ENCODE measurements at regions not wholly inside any gene's neighbourhood (a gene's known extent, or its start where the extent isn't known, plus 50 kb on each side); places are given as distances from the start of the nearest gene placed in this dataset.
A peak's percentile ranks its signal among the peaks of the same experiment; 100 is the strongest.

- Mint-ChIP-seq H3K9me3 (ENCODE audit: low read depth) (no peaks in the 10 kb centered on the region), H3K36me3 (ENCODE audit: low read depth) (peaks cover 2% of the 10 kb centered on the region), H3K4me3 (ENCODE audit: unreplicated experiment) (no peak overlapping the region), H3K27ac (ENCODE audit: unreplicated experiment) (peak overlapping the region; percentile 53), H3K27me3 (ENCODE audit: low read depth) (no peaks in the 10 kb centered on the region), H3K4me1 (ENCODE audit: low read depth) (peaks cover 30% of the 10 kb centered on the region)
- DNase-seq (ENCODE audit: low spot score): no peak
- no peak for TF ChIP-seq CTCF (IDR thresholded peaks at IDR 0.05)
These were observed 52.0 kb upstream of the MTHFD1L start for GRCh38 chr6:150813319-150813992.

DNA sequence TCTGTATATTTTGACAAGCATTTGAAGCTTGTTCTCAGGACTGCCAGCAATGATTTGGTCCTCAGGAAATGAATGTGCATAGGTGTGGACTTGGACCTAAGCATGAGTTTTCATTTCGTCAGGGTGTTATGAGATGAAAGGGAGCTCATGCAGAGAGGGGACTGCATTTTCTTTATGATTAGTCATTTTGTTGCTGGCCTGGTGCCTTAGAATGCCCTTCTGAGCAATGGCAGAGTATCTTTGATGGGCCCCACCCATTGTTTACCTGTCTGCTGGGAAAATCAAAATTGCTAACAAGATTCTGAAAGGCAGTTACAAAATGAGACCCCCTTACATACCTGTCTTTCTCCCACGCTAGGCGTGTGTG, 51.5 kb upstream of the MTHFD1L start:
- peaks cover 30% of the 10 kb centered on the region for H3K4me1 Mint-ChIP-seq (ENCODE audit: low read depth)
- no peaks in the 10 kb centered on the region for H3K27me3 Mint-ChIP-seq (ENCODE audit: low read depth)
- H3K4me3 Mint-ChIP-seq (ENCODE audit: unreplicated experiment): no peak overlapping the region
- no peaks in the 10 kb centered on the region for H3K9me3 Mint-ChIP-seq (ENCODE audit: low read depth)
- H3K27ac Mint-ChIP-seq (ENCODE audit: unreplicated experiment): peak overlapping the region; percentile 53
- no peak for DNase-seq (ENCODE audit: low spot score)
- no peak for TF ChIP-seq CTCF (IDR thresholded peaks at IDR 0.05)
- H3K36me3 Mint-ChIP-seq (ENCODE audit: low read depth): peaks cover 2% of the 10 kb centered on the region
